WTC11 (cell line): ENCODE measurements at regions not wholly inside any gene's neighbourhood (a gene's known extent, or its start where the extent isn't known, plus 50 kb on each side); places are given as distances from the start of the nearest gene placed in this dataset.

Source experiments
- ATAC-seq: fragments of 200-7000 bp; cut with Tn5 transposase; 2 replicates; pipeline ENCODE4 v1.10.0; 2021; ENCODE audit warnings: mild to moderate bottlenecking, moderate library complexity
- CTCF ChIA-PET: fragments of 300-600 bp; sonication (Branson Sonifier 250); formaldehyde crosslinking; loops from one replicate; lab custom pipeline; 2021; ENCODE audit warnings: antibody characterized with exemption; lab: Charles Lee
- POLR2A ChIA-PET: fragments of 350-600 bp; sonication (Branson Sonifier 250); formaldehyde crosslinking; loops from one replicate; lab custom pipeline; 2021; ENCODE audit warnings: antibody characterized with exemption; lab: Charles Lee
- DNase-seq: peaks from one replicate; pipeline ENCODE4 v3.0.0; 2021; ENCODE audit warnings: low spot score
- H3K27ac Mint-ChIP-seq: 2 replicates; pipeline ENCODE4 v1.8.0; 2021; ENCODE audit warnings: mixed read lengths
- H3K27me3 Mint-ChIP-seq: 2 replicates; pipeline ENCODE4 v1.8.0; 2021; ENCODE audit warnings: low read depth, mild to moderate bottlenecking, moderate library complexity, mixed read lengths
- H3K36me3 Mint-ChIP-seq: 2 replicates; pipeline ENCODE4 v1.8.0; 2021; ENCODE audit warnings: mixed read lengths
- H3K4me1 Mint-ChIP-seq: 2 replicates; pipeline ENCODE4 v1.8.0; 2022; ENCODE audit warnings: mixed read lengths
- H3K4me3 Mint-ChIP-seq: 2 replicates; pipeline ENCODE4 v1.8.0; 2021; ENCODE audit warnings: mild to moderate bottlenecking, moderate library complexity, mixed read lengths
- H3K9me3 Mint-ChIP-seq: 2 replicates; pipeline ENCODE4 v1.8.0; 2021; ENCODE audit warnings: mixed read lengths
- CREM ChIP-seq: sonication (generic); formaldehyde crosslinking; IDR thresholded peaks from 2 replicates; pipeline ENCODE4 v1.8.1; 2022; ENCODE audit warnings: mild to moderate bottlenecking, missing genetic modification reagents, moderate library complexity
- ELF4 ChIP-seq: sonication (generic); formaldehyde crosslinking; IDR thresholded peaks from 2 replicates; pipeline ENCODE4 v1.8.1; 2022; ENCODE audit warnings: low read depth, mild to moderate bottlenecking, moderate library complexity, missing genetic modification reagents
- ETV6 ChIP-seq: sonication (generic); formaldehyde crosslinking; IDR thresholded peaks from 2 replicates; pipeline ENCODE4 v1.8.1; 2022; ENCODE audit warnings: mild to moderate bottlenecking, missing genetic modification reagents
- NR2C2 ChIP-seq: sonication (generic); formaldehyde crosslinking; IDR thresholded peaks from 2 replicates; pipeline ENCODE4 v1.8.0; 2022; ENCODE audit warnings: mild to moderate bottlenecking, missing genetic modification reagents
- RELA ChIP-seq: sonication (generic); formaldehyde crosslinking; IDR thresholded peaks from 2 replicates; pipeline ENCODE4 v1.8.1; 2022; ENCODE audit warnings: missing genetic modification reagents, mild to moderate bottlenecking, borderline replicate concordance
- RORB ChIP-seq: fragments of 250-450 bp; sonication (Bioruptor Pico); IDR thresholded peaks from 2 replicates; pipeline ENCODE4 v1.9.0; 2021; ENCODE audit warnings: mild to moderate bottlenecking
- TCF7 ChIP-seq: sonication (generic); formaldehyde crosslinking; IDR thresholded peaks from 2 replicates; pipeline ENCODE4 v1.8.0; 2022; ENCODE audit warnings: mild to moderate bottlenecking, low read depth, missing genetic modification reagents, moderate library complexity
- ZNF317 ChIP-seq: sonication (generic); formaldehyde crosslinking; IDR thresholded peaks from 2 replicates; pipeline ENCODE4 v1.8.1; 2023; ENCODE audit warnings: low read depth, mild to moderate bottlenecking, moderate library complexity, missing genetic modification reagents, borderline replicate concordance
- ZNF423 ChIP-seq: fragments of 250-450 bp; sonication (Bioruptor Pico); IDR thresholded peaks from 2 replicates; pipeline ENCODE4 v2.1.2; 2022; ENCODE audit warnings: mild to moderate bottlenecking, moderate library complexity
- ZNF671 ChIP-seq: fragments of 250-450 bp; sonication (Bioruptor Pico); IDR thresholded peaks from 2 replicates; pipeline ENCODE4 v1.8.0; 2021; ENCODE audit warnings: mild to moderate bottlenecking
- TF ChIP-seq, protein P1 (sequence below): sonication (generic); formaldehyde crosslinking; IDR thresholded peaks from 2 replicates; pipeline ENCODE4 v1.8.0; 2023; ENCODE audit warnings: missing genetic modification reagents
- TF ChIP-seq, protein P2 (sequence below): sonication (generic); formaldehyde crosslinking; IDR thresholded peaks from 2 replicates; pipeline ENCODE4 v1.8.0; 2022; ENCODE audit warnings: mild to moderate bottlenecking, missing genetic modification reagents
- TF ChIP-seq, protein P3 (sequence below): sonication (generic); formaldehyde crosslinking; IDR thresholded peaks from 2 replicates; pipeline ENCODE4 v1.8.0; 2022; ENCODE audit warnings: mild to moderate bottlenecking, missing genetic modification reagents
- TF ChIP-seq, protein P4 (sequence below): sonication (generic); formaldehyde crosslinking; IDR thresholded peaks from 2 replicates; pipeline ENCODE4 v1.8.1; 2023; ENCODE audit warnings: mild to moderate bottlenecking, missing genetic modification reagents
- TF ChIP-seq, protein P5 (sequence below): fragments of 250-450 bp; sonication (Bioruptor Pico); IDR thresholded peaks from 2 replicates; pipeline ENCODE4 v2.1.2; 2022; ENCODE audit warnings: mild to moderate bottlenecking, moderate library complexity
- TF ChIP-seq, protein P6 (sequence below): fragments of 250-450 bp; sonication (Bioruptor Pico); IDR thresholded peaks from 2 replicates; pipeline ENCODE4 v1.9.0; 2021; ENCODE audit warnings: mild to moderate bottlenecking
- TF ChIP-seq, protein P7 (sequence below): fragments of 200-600 bp; IDR thresholded peaks from 2 replicates; pipeline ENCODE4 v1.8.0; 2022; ENCODE audit warnings: antibody characterized with exemption

DNA sequence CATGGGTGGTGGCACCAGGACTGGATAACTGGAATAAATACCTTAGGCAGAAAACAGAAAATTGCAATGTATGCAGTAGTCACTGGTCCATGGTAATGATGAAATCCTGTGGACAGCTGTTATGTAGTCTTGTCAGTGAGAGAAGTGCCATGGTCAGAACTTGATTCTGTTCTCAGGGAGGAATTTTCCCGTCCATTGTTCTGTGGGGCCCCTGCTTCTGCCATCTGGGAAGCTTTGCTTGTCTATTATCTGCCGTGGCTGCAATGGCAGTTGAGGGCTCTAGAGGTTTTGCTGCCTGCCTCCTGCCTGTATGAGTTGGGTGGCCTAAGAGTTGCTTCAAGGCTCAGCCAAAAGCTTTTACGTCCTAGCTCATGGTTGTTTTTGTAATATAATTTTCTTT, 126.8 kb upstream of the SLC35B3 start:
- TF ChIP-seq, protein P1, sequence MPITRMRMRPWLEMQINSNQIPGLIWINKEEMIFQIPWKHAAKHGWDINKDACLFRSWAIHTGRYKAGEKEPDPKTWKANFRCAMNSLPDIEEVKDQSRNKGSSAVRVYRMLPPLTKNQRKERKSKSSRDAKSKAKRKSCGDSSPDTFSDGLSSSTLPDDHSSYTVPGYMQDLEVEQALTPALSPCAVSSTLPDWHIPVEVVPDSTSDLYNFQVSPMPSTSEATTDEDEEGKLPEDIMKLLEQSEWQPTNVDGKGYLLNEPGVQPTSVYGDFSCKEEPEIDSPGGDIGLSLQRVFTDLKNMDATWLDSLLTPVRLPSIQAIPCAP (CRISPR knock-in tag) = no peak
- TF ChIP-seq, protein P2, sequence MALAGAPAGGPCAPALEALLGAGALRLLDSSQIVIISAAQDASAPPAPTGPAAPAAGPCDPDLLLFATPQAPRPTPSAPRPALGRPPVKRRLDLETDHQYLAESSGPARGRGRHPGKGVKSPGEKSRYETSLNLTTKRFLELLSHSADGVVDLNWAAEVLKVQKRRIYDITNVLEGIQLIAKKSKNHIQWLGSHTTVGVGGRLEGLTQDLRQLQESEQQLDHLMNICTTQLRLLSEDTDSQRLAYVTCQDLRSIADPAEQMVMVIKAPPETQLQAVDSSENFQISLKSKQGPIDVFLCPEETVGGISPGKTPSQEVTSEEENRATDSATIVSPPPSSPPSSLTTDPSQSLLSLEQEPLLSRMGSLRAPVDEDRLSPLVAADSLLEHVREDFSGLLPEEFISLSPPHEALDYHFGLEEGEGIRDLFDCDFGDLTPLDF (CRISPR knock-in tag) = no peak
- no peak for TF ChIP-seq ZNF671 (CRISPR knock-in tag)
- TF ChIP-seq, protein P3, sequence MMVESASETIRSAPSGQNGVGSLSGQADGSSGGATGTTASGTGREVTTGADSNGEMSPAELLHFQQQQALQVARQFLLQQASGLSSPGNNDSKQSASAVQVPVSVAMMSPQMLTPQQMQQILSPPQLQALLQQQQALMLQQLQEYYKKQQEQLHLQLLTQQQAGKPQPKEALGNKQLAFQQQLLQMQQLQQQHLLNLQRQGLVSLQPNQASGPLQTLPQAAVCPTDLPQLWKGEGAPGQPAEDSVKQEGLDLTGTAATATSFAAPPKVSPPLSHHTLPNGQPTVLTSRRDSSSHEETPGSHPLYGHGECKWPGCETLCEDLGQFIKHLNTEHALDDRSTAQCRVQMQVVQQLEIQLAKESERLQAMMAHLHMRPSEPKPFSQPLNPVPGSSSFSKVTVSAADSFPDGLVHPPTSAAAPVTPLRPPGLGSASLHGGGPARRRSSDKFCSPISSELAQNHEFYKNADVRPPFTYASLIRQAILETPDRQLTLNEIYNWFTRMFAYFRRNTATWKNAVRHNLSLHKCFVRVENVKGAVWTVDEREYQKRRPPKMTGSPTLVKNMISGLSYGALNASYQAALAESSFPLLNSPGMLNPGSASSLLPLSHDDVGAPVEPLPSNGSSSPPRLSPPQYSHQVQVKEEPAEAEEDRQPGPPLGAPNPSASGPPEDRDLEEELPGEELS (CRISPR knock-in tag) = no peak
- Mint-ChIP-seq H3K27me3 (no peaks in the 10 kb centered on the region), H3K4me1 (no peaks in the 10 kb centered on the region), H3K4me3 (no peak overlapping the region), H3K36me3 (no peaks in the 10 kb centered on the region), H3K27ac (no peak overlapping the region), H3K9me3 (no peaks in the 10 kb centered on the region)
- ChIA-PET POLR2A (no interaction called here), CTCF (no interaction called here)
- ATAC-seq (no peak; the same call in 1 of the 2 replicates), DNase-seq (no peak)

DNA sequence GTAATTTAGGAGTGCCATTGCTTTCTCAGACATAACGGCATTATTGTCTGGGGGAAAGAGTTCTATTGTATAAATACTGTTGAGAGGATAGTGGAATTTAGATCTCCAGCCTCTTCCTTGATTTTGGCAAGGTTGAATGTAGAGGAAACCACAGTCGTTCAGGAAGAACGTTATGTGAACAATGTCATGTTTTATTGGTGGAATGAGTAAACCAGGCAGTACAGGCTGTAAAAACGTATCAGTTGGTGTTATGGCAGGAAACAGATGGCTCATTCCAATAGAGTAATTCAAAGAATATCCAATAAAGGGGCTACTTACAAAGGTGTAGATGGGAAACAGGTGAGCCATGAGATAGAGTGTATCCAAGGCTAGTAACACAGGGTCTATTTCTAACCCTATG, 123.6 kb upstream of the SLC35B3 start:
- ATAC-seq = no peak
- no peaks in the 10 kb centered on the region for H3K4me1 Mint-ChIP-seq
- TF ChIP-seq, protein P4, sequence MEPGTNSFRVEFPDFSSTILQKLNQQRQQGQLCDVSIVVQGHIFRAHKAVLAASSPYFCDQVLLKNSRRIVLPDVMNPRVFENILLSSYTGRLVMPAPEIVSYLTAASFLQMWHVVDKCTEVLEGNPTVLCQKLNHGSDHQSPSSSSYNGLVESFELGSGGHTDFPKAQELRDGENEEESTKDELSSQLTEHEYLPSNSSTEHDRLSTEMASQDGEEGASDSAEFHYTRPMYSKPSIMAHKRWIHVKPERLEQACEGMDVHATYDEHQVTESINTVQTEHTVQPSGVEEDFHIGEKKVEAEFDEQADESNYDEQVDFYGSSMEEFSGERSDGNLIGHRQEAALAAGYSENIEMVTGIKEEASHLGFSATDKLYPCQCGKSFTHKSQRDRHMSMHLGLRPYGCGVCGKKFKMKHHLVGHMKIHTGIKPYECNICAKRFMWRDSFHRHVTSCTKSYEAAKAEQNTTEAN = no peak
- TF ChIP-seq RELA (CRISPR knock-in tag) = no peak
- TF ChIP-seq, protein P5, sequence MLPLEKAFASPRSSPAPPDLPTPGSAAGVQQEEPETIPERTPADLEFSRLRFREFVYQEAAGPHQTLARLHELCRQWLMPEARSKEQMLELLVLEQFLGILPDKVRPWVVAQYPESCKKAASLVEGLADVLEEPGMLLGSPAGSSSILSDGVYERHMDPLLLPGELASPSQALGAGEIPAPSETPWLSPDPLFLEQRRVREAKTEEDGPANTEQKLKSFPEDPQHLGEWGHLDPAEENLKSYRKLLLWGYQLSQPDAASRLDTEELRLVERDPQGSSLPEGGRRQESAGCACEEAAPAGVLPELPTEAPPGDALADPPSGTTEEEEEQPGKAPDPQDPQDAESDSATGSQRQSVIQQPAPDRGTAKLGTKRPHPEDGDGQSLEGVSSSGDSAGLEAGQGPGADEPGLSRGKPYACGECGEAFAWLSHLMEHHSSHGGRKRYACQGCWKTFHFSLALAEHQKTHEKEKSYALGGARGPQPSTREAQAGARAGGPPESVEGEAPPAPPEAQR = no peak
- no peak for TF ChIP-seq ZNF423
- no peak for TF ChIP-seq ELF4
- TF ChIP-seq CREM (CRISPR knock-in tag) = no peak
- TF ChIP-seq ZNF317 (CRISPR knock-in tag) = no peak
- no peak for TF ChIP-seq RORB (CRISPR knock-in tag)
- TF ChIP-seq, protein P6, sequence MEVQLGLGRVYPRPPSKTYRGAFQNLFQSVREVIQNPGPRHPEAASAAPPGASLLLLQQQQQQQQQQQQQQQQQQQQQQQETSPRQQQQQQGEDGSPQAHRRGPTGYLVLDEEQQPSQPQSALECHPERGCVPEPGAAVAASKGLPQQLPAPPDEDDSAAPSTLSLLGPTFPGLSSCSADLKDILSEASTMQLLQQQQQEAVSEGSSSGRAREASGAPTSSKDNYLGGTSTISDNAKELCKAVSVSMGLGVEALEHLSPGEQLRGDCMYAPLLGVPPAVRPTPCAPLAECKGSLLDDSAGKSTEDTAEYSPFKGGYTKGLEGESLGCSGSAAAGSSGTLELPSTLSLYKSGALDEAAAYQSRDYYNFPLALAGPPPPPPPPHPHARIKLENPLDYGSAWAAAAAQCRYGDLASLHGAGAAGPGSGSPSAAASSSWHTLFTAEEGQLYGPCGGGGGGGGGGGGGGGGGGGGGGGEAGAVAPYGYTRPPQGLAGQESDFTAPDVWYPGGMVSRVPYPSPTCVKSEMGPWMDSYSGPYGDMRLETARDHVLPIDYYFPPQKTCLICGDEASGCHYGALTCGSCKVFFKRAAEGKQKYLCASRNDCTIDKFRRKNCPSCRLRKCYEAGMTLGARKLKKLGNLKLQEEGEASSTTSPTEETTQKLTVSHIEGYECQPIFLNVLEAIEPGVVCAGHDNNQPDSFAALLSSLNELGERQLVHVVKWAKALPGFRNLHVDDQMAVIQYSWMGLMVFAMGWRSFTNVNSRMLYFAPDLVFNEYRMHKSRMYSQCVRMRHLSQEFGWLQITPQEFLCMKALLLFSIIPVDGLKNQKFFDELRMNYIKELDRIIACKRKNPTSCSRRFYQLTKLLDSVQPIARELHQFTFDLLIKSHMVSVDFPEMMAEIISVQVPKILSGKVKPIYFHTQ (CRISPR knock-in tag) = no peak
- TF ChIP-seq, protein P7, sequence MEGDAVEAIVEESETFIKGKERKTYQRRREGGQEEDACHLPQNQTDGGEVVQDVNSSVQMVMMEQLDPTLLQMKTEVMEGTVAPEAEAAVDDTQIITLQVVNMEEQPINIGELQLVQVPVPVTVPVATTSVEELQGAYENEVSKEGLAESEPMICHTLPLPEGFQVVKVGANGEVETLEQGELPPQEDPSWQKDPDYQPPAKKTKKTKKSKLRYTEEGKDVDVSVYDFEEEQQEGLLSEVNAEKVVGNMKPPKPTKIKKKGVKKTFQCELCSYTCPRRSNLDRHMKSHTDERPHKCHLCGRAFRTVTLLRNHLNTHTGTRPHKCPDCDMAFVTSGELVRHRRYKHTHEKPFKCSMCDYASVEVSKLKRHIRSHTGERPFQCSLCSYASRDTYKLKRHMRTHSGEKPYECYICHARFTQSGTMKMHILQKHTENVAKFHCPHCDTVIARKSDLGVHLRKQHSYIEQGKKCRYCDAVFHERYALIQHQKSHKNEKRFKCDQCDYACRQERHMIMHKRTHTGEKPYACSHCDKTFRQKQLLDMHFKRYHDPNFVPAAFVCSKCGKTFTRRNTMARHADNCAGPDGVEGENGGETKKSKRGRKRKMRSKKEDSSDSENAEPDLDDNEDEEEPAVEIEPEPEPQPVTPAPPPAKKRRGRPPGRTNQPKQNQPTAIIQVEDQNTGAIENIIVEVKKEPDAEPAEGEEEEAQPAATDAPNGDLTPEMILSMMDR = no peak
- TF ChIP-seq ETV6 (CRISPR knock-in tag) = no peak
- TF ChIP-seq, protein P3 (CRISPR knock-in tag) = no peak
- no peak for TF ChIP-seq TCF7 (CRISPR knock-in tag)
- no peak for TF ChIP-seq NR2C2 (CRISPR knock-in tag)
- CTCF ChIA-PET = interaction anchor here (0.7 kb wide), 1 partner anchor 32 kb away, joined by 3 read pairs; no protein-coding TSS in a partner anchor
- no peak overlapping the region for H3K27ac Mint-ChIP-seq
- POLR2A ChIA-PET = no interaction called here
- H3K36me3 Mint-ChIP-seq = no peaks in the 10 kb centered on the region
- H3K4me3 Mint-ChIP-seq = no peak overlapping the region
- H3K9me3 Mint-ChIP-seq = no peaks in the 10 kb centered on the region
- no peaks in the 10 kb centered on the region for H3K27me3 Mint-ChIP-seq
- DNase-seq = no peak
